OCI-LY7 (cell line): ENCODE measurements at regions not wholly inside any gene's neighbourhood (a gene's known extent, or its start where the extent isn't known, plus 50 kb on each side); places are given as distances from the start of the nearest gene placed in this dataset.

ENCODE experiments used
- EZH2phosphoT487 ChIP-seq: fragments of 200-600 bp; sonication (generic); IDR thresholded peaks from 2 replicates; pipeline ENCODE4 v1.6.1; 2018; ENCODE audit warnings: low read depth, borderline replicate concordance, mild to moderate bottlenecking, mixed run types, antibody characterized with exemption, low read length, moderate library complexity, mixed read lengths
- TF ChIP-seq, protein P1 (sequence below): fragments of 200-600 bp; sonication (generic); conservative IDR thresholded peaks from 2 replicates; pipeline ENCODE4 v1.5.1; 2014; ENCODE audit warnings: mild to moderate bottlenecking, antibody characterized with exemption, low read length, moderate library complexity, mixed read lengths

DNA sequence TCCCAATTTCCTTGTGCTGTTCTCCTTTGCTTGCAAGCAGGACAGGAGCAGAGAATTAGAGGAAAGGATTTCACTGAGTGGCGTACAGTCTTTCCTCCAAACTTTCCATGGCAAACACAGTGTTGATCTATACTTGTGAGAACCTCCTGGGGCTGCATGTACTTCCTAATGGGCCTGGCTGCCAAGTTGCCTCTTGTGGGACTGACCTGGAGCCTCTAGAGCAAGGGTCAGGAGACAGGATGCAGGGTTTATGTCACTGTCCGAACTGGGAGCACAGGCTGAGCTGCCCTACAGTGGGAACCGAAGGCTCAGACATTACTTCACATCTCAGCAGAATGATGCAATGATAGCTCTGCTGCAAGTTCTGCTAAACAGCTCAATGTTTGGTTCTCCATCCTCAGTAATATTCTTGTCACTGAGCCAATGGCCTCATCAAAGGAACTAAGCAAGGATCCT lies 102.3 kb downstream of the ENC1 start:
- TF ChIP-seq, protein P1, sequence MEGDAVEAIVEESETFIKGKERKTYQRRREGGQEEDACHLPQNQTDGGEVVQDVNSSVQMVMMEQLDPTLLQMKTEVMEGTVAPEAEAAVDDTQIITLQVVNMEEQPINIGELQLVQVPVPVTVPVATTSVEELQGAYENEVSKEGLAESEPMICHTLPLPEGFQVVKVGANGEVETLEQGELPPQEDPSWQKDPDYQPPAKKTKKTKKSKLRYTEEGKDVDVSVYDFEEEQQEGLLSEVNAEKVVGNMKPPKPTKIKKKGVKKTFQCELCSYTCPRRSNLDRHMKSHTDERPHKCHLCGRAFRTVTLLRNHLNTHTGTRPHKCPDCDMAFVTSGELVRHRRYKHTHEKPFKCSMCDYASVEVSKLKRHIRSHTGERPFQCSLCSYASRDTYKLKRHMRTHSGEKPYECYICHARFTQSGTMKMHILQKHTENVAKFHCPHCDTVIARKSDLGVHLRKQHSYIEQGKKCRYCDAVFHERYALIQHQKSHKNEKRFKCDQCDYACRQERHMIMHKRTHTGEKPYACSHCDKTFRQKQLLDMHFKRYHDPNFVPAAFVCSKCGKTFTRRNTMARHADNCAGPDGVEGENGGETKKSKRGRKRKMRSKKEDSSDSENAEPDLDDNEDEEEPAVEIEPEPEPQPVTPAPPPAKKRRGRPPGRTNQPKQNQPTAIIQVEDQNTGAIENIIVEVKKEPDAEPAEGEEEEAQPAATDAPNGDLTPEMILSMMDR = no peak
- TF ChIP-seq EZH2phosphoT487 = no peak
